Liver (tissue), 8 donors: ENCODE measurements at regions not wholly inside any gene's neighbourhood (a gene's known extent, or its start where the extent isn't known, plus 50 kb on each side); places are given as distances from the start of the nearest gene placed in this dataset.

Experiments
- DNase-seq: peaks from one replicate; pipeline ENCODE4 v3.0.0-alpha.2; 2017; ENCODE audit warnings: low spot score
- H3K27ac ChIP-seq, 2 donors: one replicate each; pipeline ENCODE4 v1.7.0; 2013; ENCODE audit warnings: inconsistent platforms in 2 of 2, low read length in 2 of 2, control low read depth in 1 of 2, low read depth in 1 of 2, mild to moderate bottlenecking in 1 of 2
- H3K27me3 ChIP-seq, 4 donors: one replicate each; pipeline versions ENCODE4 v1.6.1 to v1.7.0; 2013; ENCODE audit warnings: low read length in 3 of 4, inconsistent platforms in 1 of 4, mild to moderate bottlenecking in 1 of 4, moderate library complexity in 1 of 4; ENCODE audit not compliant: control insufficient read depth in 4 of 4, insufficient read depth in 4 of 4
- H3K36me3 ChIP-seq, 4 donors: one replicate each; pipeline versions ENCODE4 v1.6.1 to v1.7.0; 2013; ENCODE audit warnings: low read length in 3 of 4, mild to moderate bottlenecking in 3 of 4, low read depth in 1 of 4, moderate library complexity in 1 of 4; ENCODE audit not compliant: control insufficient read depth in 4 of 4, insufficient read depth in 3 of 4
- H3K4me1 ChIP-seq, 4 donors: one replicate each; pipeline versions ENCODE4 v1.6.1 to v1.7.0; 2013; ENCODE audit warnings: low read length in 3 of 4, mild to moderate bottlenecking in 3 of 4, moderate library complexity in 1 of 4; ENCODE audit not compliant: control insufficient read depth in 4 of 4, insufficient read depth in 4 of 4
- H3K4me3 ChIP-seq, 3 donors: one replicate each; pipeline versions ENCODE4 v1.6.1 to v1.7.0; 2013; ENCODE audit warnings: low read length in 3 of 3, control low read depth in 1 of 3, low read depth in 1 of 3, mild to moderate bottlenecking in 1 of 3
- H3K9ac ChIP-seq, 2 donors: one replicate each; pipeline ENCODE4 v1.7.0; 2013; ENCODE audit warnings: low read length in 2 of 2, mild to moderate bottlenecking in 2 of 2, moderate library complexity in 2 of 2, control low read depth in 1 of 2, low read depth in 1 of 2
- H3K9me3 ChIP-seq, 4 donors: one replicate each; pipeline versions ENCODE4 v1.6.1 to v1.7.0; 2013; ENCODE audit warnings: low read length in 3 of 4; ENCODE audit not compliant: control insufficient read depth in 4 of 4
- EGR1 ChIP-seq, 2 donors: IDR thresholded peaks; 2 replicates each; pipeline ENCODE4 v1.6.1; 2016 to 2018; ENCODE audit warnings: antibody characterized with exemption in 2 of 2, low read depth in 2 of 2
- FOXA1 ChIP-seq: IDR thresholded peaks from 2 replicates; pipeline ENCODE4 v1.6.1; 2016; ENCODE audit warnings: antibody characterized with exemption
- FOXA2 ChIP-seq: IDR thresholded peaks from 2 replicates; pipeline ENCODE4 v1.6.1; 2016; ENCODE audit warnings: antibody characterized with exemption
- GABPA ChIP-seq, 2 donors: IDR thresholded peaks in 1 of 2; conservative IDR thresholded peaks in 1 of 2; 2 replicates each; pipeline ENCODE4 v1.6.1; 2016; ENCODE audit warnings: antibody characterized with exemption in 2 of 2, mild to moderate bottlenecking in 1 of 2, moderate library complexity in 1 of 2
- HNF4G ChIP-seq: IDR thresholded peaks from 2 replicates; pipeline ENCODE4 v1.6.1; 2016; ENCODE audit warnings: antibody characterized with exemption
- JUND ChIP-seq, 2 donors: IDR thresholded peaks; 2 replicates each; pipeline ENCODE4 v1.6.1; 2016; ENCODE audit warnings: antibody characterized with exemption in 2 of 2
- NR2F2 ChIP-seq: IDR thresholded peaks from 2 replicates; pipeline ENCODE4 v1.6.1; 2016; ENCODE audit warnings: antibody characterized with exemption
- RAD21 ChIP-seq, 2 donors: IDR thresholded peaks; 2 replicates each; pipeline ENCODE4 v1.6.1; 2016; ENCODE audit warnings: antibody characterized with exemption in 2 of 2, mild to moderate bottlenecking in 2 of 2
- RXRA ChIP-seq, 2 donors: IDR thresholded peaks; 2 replicates each; pipeline ENCODE4 v1.6.1; 2017 to 2018; ENCODE audit warnings: antibody characterized with exemption in 2 of 2, mild to moderate bottlenecking in 1 of 2
- SP1 ChIP-seq: IDR thresholded peaks from 2 replicates; pipeline ENCODE4 v1.6.1; 2018; ENCODE audit warnings: antibody characterized with exemption, mild to moderate bottlenecking
- TAF1 ChIP-seq: conservative IDR thresholded peaks from 2 replicates; pipeline ENCODE4 v1.6.1; 2016; ENCODE audit warnings: antibody characterized with exemption, mild to moderate bottlenecking
- YY1 ChIP-seq: IDR thresholded peaks from 2 replicates; pipeline ENCODE4 v1.6.1; 2016; ENCODE audit warnings: antibody characterized with exemption, mild to moderate bottlenecking
- WGBS: extraction: QIAGEN DNeasy Blood & Tissue Kit; methylation state at CpG from one replicate; pipeline ENCODE4 v1.1.7; 2013; 5-methylcytosine and 5-hydroxymethylcytosine counted together
- TF ChIP-seq, protein P1 (sequence below): IDR thresholded peaks from 2 replicates; pipeline ENCODE4 v1.6.1; 2016; ENCODE audit warnings: antibody characterized with exemption, mild to moderate bottlenecking
- TF ChIP-seq, protein P2 (sequence below): IDR thresholded peaks from 2 replicates; pipeline ENCODE4 v1.6.1; 2016; ENCODE audit warnings: antibody characterized with exemption
- TF ChIP-seq, protein P3 (sequence below): IDR thresholded peaks from 2 replicates; pipeline ENCODE4 v1.6.1; 2016; ENCODE audit warnings: antibody characterized with exemption
- TF ChIP-seq, protein P4 (sequence below): fragments of 150-350 bp; IDR thresholded peaks from 2 replicates; pipeline ENCODE4 v1.5.1; 2017; ENCODE audit warnings: improper control_type of control experiment, low read depth, low read length; ENCODE audit not compliant: missing input control
- donor health status: healthy.
- donor health status: healthy.
- donor health status: healthy.
- donor health status: healthy.
- donor health status: healthy.

DNA sequence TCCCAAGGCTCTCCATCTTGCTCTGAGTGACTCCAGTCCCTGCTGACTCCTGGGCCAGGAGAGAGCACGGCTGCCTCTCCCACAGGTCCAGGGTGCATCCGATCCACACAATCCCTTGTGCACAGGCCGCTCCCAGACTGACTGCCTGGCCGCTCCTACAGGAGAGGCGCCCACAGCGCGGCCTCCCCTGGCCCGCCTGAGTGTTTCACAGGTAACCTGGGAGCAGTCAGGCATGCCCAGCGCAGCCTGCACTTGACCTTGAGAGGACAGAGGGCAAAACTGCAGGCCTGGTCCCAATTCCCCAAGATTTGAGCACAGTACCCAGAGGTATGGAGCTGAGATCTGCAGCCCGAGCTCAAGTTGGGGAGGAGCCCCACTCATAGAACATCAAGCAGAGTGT lies 490.2 kb downstream of the CNTN6 start:
- no peaks in the 10 kb centered on the region for H3K9me3 ChIP-seq
- no peak overlapping the region for H3K27ac ChIP-seq
- no peak for DNase-seq

DNA sequence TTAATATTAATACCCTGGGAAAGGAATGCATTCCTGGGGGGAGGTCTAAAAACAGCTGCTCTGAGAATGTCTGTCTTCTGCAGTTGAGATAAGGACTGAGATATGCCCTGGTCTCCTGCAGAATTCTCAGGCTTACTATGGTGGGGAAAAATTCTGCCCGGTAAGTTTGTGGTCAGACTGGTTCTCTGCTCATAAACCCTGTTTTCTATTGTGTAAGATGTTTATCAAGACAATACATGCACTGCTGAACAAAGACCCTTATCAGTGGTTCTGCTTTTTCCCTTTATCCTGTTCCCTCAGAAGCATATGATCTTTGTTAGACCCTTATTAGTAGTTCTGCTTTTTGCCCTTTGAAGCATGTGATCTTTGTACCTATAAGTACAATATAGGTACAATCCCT lies 494.6 kb downstream of the CNTN6 start:
- peaks cover 0 to 2% (median 0%) of the 10 kb centered on the region in 4 donors for H3K27me3 ChIP-seq

More for the DNA sequence above, 490.2 kb downstream of the CNTN6 start:
- H3K9ac ChIP-seq = no peak overlapping the region
- H3K36me3 ChIP-seq = no peaks in the 10 kb centered on the region
- 87% methylated on average over 10 of the region's 10 CpGs for WGBS
- no peak overlapping the region for H3K4me3 ChIP-seq
- TF ChIP-seq, protein P1, sequence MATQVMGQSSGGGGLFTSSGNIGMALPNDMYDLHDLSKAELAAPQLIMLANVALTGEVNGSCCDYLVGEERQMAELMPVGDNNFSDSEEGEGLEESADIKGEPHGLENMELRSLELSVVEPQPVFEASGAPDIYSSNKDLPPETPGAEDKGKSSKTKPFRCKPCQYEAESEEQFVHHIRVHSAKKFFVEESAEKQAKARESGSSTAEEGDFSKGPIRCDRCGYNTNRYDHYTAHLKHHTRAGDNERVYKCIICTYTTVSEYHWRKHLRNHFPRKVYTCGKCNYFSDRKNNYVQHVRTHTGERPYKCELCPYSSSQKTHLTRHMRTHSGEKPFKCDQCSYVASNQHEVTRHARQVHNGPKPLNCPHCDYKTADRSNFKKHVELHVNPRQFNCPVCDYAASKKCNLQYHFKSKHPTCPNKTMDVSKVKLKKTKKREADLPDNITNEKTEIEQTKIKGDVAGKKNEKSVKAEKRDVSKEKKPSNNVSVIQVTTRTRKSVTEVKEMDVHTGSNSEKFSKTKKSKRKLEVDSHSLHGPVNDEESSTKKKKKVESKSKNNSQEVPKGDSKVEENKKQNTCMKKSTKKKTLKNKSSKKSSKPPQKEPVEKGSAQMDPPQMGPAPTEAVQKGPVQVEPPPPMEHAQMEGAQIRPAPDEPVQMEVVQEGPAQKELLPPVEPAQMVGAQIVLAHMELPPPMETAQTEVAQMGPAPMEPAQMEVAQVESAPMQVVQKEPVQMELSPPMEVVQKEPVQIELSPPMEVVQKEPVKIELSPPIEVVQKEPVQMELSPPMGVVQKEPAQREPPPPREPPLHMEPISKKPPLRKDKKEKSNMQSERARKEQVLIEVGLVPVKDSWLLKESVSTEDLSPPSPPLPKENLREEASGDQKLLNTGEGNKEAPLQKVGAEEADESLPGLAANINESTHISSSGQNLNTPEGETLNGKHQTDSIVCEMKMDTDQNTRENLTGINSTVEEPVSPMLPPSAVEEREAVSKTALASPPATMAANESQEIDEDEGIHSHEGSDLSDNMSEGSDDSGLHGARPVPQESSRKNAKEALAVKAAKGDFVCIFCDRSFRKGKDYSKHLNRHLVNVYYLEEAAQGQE = no peak
- TF ChIP-seq GABPA (IDR thresholded peaks at IDR 0.05 in 1 of 2, conservative IDR thresholded peaks at IDR 0.05 in 1 of 2) (no peak), EGR1 (IDR thresholded peaks at IDR 0.05; ENCODE audit: low read depth in 2 of 2) (no peak)
- TF ChIP-seq, protein P2, sequence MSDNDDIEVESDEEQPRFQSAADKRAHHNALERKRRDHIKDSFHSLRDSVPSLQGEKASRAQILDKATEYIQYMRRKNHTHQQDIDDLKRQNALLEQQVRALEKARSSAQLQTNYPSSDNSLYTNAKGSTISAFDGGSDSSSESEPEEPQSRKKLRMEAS = no peak
- peaks cover 0 to 2% (median 0%) of the 10 kb centered on the region in 4 donors for H3K27me3 ChIP-seq
- no peaks in the 10 kb centered on the region for H3K4me1 ChIP-seq

More for the DNA sequence above, 494.6 kb downstream of the CNTN6 start:
- Histone ChIP-seq H3K9ac (no peak overlapping the region), H3K27ac (no peak overlapping the region), H3K36me3 (no peaks in the 10 kb centered on the region), H3K9me3 (peaks cover 0 to 6% (median 2%) of the 10 kb centered on the region in 4 donors), H3K4me1 (no peaks in the 10 kb centered on the region), H3K4me3 (no peak overlapping the region)
- TF ChIP-seq SP1 (no peak), YY1 (no peak), TAF1 (no peak), RAD21 (IDR thresholded peaks at IDR 0.05) (no peak), FOXA2 (no peak), RXRA (IDR thresholded peaks at IDR 0.05) (no peak), JUND (IDR thresholded peaks at IDR 0.05) (no peak), HNF4G (no peak), NR2F2 (no peak), FOXA1 (no peak)
- TF ChIP-seq, protein P3, sequence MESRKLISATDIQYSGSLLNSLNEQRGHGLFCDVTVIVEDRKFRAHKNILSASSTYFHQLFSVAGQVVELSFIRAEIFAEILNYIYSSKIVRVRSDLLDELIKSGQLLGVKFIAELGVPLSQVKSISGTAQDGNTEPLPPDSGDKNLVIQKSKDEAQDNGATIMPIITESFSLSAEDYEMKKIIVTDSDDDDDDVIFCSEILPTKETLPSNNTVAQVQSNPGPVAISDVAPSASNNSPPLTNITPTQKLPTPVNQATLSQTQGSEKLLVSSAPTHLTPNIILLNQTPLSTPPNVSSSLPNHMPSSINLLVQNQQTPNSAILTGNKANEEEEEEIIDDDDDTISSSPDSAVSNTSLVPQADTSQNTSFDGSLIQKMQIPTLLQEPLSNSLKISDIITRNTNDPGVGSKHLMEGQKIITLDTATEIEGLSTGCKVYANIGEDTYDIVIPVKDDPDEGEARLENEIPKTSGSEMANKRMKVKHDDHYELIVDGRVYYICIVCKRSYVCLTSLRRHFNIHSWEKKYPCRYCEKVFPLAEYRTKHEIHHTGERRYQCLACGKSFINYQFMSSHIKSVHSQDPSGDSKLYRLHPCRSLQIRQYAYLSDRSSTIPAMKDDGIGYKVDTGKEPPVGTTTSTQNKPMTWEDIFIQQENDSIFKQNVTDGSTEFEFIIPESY = no peak
- TF ChIP-seq, protein P4, sequence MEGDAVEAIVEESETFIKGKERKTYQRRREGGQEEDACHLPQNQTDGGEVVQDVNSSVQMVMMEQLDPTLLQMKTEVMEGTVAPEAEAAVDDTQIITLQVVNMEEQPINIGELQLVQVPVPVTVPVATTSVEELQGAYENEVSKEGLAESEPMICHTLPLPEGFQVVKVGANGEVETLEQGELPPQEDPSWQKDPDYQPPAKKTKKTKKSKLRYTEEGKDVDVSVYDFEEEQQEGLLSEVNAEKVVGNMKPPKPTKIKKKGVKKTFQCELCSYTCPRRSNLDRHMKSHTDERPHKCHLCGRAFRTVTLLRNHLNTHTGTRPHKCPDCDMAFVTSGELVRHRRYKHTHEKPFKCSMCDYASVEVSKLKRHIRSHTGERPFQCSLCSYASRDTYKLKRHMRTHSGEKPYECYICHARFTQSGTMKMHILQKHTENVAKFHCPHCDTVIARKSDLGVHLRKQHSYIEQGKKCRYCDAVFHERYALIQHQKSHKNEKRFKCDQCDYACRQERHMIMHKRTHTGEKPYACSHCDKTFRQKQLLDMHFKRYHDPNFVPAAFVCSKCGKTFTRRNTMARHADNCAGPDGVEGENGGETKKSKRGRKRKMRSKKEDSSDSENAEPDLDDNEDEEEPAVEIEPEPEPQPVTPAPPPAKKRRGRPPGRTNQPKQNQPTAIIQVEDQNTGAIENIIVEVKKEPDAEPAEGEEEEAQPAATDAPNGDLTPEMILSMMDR = no peak
- TF ChIP-seq, protein P2 = no peak
- WGBS = 55% methylated on average over 1 of the region's 1 CpG
- DNase-seq = no peak
